ENCODE measurements at regions not wholly inside any gene's neighbourhood (a gene's known extent, or its start where the extent isn't known, plus 50 kb on each side); places are given as distances from the start of the nearest gene placed in this dataset.

GRCh38 chr1:95780836-95781235 is 546.8 kb downstream of the RWDD3 start:
- no peak for TF ChIP-seq CTCF (IDR thresholded peaks at IDR 0.05)
- TF ChIP-seq POLR2A (IDR thresholded peaks at IDR 0.05) = no peak

Data from thyroid gland (tissue), 4 donors.